ENCODE measurements at regions not wholly inside any gene's neighbourhood (a gene's known extent, or its start where the extent isn't known, plus 50 kb on each side); places are given as distances from the start of the nearest gene placed in this dataset.
"Not testable (repeated sequence)": the region's sequence is repeated elsewhere in the genome, so short reads cannot be mapped to it uniquely, and the experiment has no call there.

DNA sequence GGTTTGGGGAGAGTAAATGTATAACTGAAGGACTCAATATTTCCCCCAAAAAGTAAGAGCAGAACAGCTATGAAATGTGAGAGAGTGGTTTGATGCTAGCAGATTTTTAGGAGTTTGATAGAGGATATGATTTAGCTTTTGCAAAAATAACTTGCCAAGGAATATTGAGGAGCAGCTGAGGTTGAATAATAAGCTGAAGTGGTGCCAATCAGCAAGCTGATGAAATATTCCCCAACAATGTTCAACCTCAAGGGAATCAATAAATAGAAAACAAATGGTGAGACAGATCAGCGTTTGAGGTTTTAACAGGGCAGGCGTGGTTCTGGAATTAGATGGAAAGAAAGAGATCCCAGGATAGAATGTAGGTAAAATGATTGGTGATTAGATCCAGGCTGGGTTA is 413.4 kb upstream of the ADAMTS5 start:
- no peak for DNase-seq (ENCODE audit: low read depth)

DNA sequence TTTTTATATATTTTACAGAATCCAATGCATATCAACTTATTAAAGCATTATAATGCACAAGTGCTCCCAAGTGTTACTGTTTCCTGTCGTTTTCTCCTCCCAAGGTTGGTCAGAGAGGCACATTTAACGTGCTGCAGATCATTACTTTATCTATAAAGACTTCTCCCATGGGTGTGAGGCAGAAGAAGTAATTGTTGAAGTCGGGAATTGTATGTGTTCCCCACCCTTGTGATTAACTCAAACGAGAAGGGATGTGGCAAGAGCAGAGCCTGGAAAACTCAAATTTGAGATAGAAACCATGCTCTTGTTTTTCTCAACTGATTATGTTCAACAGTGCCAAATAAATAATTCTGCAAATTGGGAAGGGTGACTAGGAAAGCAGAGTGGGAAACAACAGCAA is 412.5 kb upstream of the ADAMTS5 start:
- DNase-seq (ENCODE audit: low read depth): no peak

DNA sequence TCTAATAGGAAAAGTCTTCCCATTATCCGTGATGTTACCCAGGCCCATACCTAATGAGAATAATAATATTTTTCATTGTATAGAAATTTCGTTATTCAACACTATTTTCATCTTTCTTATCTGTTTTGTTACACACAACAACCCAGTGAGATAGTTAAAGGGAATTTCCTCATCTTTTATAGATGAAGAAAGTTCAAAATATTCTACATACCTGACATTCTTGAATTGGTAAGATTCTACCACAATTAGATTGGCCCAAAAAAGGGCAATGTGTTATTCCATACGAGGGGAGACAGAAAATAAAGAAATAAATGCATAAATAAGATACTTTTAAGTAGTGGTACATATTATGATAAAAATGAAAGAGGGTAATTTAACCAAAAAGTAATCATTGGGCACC is 405.5 kb upstream of the ADAMTS5 start:
- no peak for DNase-seq (ENCODE audit: low read depth)

DNA sequence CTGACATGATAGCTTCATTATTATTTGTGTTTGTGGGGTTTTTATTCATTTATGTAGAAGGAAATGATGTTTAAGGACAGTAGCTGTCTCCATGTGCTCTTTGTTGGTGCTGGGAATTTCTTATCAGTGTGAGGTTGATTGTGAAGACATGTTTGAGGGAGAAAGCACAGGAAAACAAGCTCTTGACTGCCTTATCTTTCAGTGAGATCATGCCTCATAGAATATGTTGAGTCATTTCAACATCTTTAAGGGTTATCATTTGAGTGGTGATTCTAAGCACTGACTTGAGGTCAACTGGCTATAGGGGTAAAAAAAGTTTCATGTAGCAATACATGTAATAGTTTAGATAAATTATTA is 405.1 kb upstream of the ADAMTS5 start:
- DNase-seq (ENCODE audit: low read depth): peak; percentile 20

DNA sequence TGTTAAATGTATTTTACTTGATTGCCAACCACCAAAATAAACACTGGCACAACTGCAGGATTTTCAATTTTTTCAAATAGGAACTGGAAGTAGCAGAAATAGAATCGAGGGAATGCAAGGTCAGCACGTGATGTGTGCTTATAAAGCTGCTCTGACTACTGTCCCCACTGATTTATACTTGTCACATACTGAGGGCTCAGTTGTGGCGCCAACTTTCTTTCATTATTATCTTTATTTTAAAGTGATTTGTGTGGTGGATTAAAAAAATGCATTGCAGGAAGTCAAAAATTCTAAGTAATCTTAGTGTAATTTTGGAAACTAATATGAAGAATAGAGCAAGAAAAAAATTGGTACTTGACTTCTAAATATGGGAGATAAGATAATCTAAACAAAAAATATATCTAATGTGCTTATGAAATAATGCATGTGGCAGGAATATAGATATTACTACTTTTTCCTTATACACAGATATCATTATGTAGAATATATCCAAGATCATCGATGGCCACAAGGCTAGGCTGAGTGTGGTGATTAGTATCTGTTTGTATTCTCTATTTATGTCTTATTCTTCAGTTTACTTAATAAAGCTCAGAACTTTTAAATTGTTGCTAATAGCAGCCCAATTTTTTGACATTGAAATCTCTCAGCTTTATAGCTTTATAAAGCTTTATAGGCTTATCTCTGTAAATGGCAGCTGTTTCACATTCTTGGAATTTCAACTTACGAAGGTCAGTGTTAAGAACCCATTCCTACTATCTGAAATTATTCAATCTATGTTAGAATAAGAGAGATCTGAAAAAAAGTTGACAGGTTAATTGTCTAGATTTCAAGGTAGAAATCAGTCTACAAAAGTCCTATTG is 404.5 kb upstream of the ADAMTS5 start:
- no peak for DNase-seq (ENCODE audit: low read depth)

DNA sequence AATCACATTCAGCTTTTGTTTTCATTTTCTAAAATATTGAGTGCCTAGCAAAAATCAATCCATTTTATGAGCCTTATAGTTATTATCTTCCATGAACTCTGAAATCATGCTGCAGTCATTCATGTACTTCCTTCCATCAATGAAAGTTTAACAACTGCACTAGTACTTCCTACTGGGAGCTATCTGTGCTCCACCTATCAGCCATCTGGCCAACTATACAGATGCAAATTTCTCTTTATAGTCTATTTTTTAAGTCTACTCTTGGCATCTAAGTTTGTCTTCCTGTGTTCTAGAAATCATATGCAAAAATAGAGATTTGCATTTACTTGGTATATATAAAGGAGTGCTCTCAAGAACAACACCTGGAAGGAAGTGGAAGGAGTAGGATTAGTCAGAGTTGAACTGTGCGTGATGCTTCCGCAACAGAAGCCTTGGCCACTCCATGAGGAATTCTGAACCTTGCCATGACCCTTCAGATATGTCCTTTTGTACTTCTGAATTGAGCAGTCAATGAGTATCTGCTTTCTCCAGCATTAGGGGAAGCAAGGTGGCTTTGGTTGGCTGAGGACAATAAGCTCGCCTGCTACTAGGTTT is 403.2 kb upstream of the ADAMTS5 start:
- no peak for DNase-seq (ENCODE audit: low read depth)

DNA sequence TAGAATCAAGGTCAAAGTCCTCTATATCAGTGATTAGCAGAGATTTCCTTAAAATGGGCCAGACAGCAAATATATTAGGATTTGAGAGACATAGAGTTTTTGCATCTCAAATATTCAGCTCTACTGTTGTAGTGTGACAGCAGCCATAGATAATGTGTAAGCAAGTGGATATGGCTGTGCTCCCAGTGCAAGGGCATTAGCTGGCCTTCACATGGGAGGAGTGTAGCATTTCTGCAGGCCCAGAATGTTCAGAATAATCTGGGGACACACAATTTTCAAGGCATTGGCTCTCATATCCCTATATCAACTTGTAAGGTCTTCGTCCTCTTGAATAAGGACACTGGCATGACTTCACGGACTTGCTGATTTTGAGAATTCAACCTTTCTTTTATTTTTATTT is 402.3 kb upstream of the ADAMTS5 start:
- DNase-seq (ENCODE audit: low read depth): no peak

DNA sequence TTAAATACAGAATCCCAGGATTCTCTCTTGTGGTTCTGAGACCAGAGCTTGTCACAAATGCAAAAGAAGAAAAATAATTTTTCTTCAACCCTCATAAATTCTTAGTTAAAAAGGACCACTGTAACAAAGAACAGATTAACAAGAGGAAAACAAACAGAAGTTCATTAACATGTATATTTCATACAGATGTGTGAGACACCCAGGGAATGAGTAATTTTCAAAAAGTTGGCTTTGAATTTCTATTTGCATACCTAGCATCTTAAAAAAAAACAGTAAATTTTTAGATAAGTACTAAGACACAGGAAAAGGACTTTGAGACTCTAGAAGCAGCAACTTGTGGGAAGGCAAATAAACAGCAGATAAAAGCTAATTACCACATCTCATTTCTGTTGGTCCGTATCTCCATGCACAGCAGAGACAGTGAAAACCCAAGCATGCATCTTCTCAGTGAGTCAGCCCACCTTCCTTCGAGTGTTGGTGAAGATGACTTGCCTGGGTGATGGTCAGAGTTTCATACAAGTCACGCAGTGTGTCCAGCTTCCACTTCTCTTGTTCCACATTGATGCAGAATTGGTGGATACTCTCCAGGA is 399.9 kb upstream of the ADAMTS5 start:
- no peak for DNase-seq (ENCODE audit: low read depth)

DNA sequence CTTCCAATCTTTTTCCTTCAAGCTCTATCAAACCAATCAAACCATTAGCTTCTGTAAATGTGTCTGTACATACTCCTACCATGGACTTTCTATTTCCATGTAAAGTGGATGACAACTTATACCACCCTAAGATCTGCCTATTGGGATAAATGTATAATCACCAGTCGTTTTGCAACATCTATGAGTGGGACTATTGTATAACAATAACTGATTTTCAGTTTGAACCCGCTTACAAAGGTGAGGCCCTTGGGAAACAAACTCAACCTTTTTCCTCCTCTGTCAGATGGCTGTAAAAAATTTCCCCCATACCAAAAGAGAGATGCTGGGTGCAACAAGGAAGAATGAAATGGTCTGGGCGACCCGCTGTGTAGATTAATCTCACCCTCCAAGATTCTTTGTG is 399.1 kb upstream of the ADAMTS5 start:
- no peak for DNase-seq (ENCODE audit: low read depth)

DNA sequence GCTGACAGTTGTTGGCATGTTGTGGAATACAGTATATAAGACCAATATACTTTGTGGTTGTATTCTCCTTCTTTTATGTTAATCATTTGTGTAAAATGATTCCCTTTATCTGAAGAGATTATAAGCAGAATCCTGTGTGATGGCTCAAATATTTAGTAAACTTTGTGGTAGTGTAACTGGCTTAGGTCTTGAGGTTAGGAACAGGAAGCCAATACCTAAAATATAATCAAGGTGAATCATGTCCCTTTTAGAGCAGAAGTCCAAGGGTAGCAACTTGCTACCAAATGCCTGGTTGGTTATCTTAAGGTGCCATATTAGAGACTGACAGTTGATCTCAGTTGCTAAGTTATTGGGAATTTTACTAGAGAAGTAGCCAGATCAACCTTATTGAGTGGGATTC is 398.5 kb upstream of the ADAMTS5 start:
- DNase-seq (ENCODE audit: low read depth): peak; percentile 59

DNA sequence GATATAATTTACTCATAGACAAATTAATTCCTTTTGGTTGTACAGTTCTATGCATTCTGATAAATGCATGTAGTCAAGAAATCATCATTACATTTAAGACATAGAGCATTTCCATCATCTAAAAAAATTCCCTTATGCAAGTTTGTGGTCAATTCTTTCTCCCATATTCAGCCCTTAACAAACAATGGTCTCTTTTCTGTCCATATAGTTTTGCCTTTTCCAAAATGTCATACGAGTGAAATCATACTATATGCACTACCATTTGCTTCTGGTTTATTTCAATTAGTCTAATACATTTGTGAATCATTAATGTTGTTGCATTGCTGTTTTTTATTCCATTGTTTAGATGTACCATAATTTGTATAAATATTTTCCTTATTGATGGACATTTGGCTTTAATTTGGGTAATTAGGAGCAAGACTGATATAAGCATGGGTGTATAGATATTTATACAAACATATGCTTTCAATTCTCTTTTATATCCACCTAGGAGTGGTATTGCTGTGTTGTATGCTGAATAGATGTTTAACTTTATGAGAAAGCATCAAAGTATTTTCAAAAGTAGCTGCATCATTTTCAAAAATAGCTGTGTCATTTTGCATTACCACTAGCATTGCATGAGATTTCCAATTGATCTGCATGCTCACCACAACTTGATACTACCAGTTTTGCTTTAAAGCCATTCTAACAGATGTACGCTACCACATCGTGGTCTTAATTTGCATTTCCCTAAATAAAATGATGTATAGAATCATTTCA is 397.0 kb upstream of the ADAMTS5 start:
- DNase-seq (ENCODE audit: low read depth): no peak

DNA sequence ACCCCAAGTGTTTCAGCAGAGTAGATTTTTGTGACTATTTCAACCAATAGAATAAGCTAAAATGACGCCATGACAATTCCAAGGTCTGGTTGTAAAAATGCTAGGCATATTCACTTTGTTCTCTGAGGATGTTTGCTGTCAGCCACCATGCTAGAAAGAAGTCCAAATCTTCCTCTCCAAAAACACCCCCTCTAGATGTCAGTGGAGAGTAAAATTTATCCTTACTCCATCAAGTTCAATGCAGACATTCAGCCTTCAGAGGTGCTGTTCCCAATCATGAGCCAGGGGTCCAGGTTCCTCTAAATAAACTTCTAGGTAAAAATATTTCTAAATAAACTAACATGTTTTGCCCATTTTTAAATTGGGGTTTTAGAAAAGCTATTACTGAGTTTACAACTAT is 395.4 kb upstream of the ADAMTS5 start:
- peak; percentile 25 for DNase-seq (ENCODE audit: low read depth)

DNA sequence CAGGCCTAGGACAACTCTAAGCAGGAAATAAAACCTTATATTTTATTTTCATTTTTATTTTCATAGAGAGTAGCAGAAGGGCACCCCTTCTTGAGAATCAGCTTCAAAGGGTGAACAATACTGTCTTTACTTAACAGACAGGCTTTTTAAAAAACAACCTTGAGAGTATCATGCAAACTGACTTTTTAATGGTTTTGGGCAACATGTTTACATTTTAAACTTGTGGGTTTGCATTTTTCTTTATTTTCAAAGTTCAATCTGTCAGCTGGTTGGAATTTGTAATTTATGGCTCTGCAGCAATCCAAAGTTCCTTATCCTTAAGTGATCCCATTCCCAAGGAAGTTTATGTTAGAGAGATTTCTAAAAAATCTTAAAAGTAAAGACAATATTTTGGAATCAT is 392.3 kb upstream of the ADAMTS5 start:
- DNase-seq (ENCODE audit: low read depth): peak; percentile 40

DNA sequence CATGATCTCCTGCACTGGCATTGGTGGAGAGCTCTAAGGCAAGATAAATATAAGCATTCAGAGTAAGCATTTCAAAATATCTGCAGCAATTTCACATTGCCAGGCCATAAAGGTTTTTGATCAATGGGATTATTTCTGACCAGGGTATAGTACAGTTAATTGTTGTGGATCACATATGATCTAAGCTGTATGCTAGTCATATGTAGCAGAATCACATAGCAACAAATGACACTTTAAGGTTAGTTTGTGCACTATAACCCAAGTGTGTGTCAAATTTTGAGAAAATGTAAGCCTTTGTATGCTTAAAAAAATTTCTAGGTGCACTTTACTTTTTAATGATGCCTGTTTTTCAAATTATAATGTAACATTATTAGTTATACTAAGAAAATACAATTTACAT is 386.0 kb upstream of the ADAMTS5 start:
- DNase-seq (ENCODE audit: low read depth): no peak

DNA sequence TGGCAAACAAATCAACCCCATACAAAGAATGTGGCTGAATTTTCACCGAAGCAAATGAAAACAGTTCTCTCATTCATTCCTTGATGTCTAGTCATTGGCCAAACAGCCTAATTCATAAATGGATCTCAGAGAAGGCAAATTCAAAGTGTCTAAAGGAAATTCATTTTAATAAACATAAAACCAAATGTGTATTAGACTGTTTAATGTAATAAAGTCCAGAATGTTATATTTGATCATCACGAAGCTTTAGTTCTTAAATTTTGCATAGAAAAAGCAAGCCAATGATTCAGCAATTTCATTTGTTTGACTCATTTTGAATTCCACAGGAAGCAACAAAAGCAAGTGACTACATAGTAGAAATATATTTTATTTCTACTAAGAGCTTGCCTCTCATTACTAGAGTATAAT is 379.2 kb upstream of the ADAMTS5 start:
- peak; percentile 67 for DNase-seq (ENCODE audit: low read depth)

DNA sequence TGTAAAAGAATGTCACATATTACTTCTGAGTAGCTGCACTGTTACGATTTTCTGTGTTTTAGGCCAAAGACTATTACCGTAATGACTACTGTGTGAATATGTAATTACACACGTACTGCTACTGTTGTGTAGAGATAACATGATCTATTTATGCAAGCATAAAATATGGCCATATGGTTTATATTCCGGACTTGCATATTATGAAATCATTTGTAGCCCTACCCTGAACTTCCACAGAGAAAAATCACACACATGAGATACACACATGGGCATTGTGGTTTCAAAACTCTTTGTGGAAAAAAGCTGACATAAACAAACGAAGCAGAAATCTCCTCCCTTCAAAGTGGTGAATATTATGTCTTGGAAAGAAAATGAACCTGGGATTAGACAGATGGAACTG is 373.0 kb upstream of the ADAMTS5 start:
- no peak for DNase-seq (ENCODE audit: low read depth)

DNA sequence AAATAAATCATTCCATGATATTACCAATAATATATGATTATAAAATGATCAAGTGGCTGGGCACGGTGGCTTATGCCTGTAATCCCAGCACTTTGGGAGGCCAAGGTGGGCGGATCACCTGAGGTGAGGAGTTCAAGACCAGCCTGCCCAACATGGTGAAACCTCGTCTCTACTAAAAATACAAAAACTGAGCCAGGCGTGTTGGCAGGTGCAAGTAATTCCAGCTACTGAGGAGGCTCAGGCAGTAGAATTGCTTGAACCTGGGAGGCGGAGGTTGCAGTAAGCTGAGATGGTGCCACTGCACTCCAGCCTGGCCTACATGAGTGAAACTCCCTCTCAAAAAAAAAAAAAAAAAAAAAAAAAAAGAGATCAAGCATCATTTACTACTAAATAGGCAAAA is 371.1 kb upstream of the ADAMTS5 start:
- DNase-seq (ENCODE audit: low read depth): not testable (repeated sequence)

DNA sequence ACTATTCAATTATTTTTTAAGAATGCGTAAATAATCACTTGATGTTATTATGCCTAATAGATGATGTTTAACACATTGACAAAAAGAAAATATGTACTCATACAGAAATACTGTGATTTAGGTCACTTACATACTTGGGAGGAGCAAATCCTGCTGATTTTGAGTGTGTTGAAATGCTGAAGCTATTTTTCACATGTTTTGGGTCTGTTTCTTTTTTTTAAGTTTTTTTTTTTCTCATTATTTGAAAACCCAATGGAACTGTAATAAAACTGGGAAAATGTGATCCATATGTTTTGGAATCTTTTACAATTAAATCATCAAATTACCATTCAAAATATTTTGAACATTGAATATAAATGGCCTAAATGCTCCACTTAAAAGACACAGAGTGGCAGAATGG is 366.2 kb upstream of the ADAMTS5 start:
- no peak for DNase-seq (ENCODE audit: low read depth)

DNA sequence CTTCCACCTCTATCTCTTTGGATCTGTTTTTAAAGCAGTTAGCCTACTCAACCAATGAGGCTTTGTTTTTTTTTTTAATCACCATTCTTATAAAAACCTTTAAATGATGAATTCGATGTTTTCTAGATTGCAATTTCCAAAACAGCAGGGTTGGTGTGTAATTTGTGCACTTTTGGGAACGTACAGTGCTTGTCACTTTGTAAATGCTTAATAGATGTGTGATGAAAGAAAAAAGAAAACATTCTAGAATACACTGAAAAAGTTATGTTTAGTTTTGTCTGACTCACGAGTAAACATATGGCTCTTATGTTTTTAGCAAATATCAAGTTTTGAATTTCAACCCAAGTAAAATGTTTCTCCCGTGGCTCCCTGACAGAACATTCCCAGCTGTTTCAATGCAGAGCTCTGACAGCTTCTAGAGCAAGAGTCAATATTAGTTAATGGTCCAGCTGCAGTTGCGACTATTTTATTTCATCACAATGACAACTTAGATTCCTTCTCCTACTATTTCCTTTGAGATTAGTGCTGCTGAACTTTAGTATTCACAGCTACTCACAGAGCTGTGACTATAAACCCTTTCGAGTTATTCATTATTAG is 362.5 kb upstream of the ADAMTS5 start:
- peak; percentile 1 for DNase-seq (ENCODE audit: low read depth)

DNA sequence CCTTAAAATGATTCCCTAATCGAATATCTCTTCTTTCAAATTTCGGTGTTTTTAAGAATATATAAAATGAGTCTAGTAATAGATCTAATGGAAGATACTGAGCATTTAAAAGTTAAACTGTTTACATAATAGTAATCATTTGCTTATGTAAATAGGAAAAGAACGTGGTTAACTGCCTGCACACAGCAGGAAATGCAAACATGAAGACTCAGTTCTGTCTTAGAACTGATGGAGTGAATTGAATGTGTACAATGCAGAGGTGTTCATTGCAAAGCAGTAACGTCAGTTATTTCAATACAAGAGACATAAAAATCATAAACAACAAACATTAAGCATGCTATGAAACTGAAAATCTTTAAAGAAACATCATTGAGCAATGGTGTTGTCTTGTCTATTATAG is 359.4 kb upstream of the ADAMTS5 start:
- no peak for DNase-seq (ENCODE audit: low read depth)

DNA sequence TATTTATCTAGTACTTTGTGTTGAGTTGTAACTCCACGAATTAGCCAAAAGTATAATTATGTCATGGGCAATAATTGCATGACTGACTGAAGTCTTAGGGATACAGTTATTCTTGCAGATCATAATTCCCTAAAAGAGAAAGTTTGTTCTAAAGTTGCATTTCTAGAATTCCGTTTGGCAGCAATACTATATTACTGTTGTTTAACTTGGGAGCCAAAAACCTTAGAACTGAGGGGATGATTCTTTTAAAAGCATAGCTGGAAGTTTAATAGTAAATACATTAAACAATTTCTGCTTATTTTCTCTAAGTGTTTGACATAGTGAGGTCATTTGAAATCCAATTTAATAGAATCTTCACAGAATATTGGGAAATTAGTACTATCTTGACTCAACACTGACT is 356.4 kb upstream of the ADAMTS5 start:
- DNase-seq (ENCODE audit: low read depth): no peak

DNA sequence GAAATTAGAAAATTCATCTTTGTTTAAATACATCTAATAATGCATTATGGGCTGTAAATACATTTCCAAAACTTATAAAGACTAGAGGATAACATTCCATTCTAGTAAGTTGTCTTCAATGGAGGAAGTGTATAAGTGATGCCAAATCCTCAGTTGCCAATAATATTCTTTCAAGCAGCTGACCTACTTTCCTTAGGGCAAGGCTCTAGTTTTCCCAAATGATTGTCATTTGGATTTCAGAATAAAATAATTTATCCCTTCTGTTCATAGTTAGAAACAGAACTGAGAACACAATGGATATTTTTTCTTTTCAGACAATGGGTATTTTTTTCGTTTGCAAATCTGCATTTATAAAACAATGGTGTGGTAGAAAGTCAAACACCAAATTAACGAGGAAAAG is 354.9 kb upstream of the ADAMTS5 start:
- no peak for DNase-seq (ENCODE audit: low read depth)
